ENCODE measurements at regions not wholly inside any gene's neighbourhood (a gene's known extent, or its start where the extent isn't known, plus 50 kb on each side); places are given as distances from the start of the nearest gene placed in this dataset.

DNA sequence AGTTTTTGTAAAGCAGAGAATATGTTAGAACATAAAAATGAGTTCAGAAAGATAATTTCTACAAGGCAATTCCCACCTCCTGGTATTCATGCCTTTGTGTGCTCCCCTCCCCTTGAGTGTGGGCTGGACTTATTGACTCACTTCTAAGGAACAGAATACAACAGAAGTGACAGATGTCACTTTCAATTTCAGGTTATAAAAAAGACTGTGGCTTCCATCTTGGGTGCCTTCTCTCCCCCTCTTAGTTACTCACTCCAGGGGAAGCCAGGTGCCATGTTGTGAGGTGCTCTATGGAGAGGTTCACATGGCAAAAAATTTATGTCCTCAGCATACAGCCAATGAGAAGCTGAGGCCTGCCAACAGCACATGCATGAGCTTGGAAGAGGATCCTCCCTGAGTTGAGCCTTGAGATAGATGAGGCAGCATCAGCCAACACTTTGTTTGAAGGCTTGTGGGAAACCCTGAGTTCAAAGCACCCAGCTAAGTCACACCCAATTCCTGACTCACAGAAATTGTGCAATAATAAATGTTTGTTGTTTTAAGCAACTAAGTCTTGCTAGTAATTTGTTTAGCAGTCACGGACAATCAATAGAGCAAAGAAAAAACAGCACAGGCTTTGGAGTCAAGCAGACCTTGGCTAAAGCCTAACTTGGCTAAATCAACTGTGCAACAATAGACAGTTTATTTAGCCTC lies 73.5 kb upstream of the NGF start:
- Histone ChIP-seq H3K56ac (ENCODE audit: insufficient read length, low read depth, low read length) (no peak overlapping the region), H3K14ac (ENCODE audit: insufficient read depth, low read length) (no peak overlapping the region), H3K23ac (ENCODE audit: insufficient read length, low read depth, low read length) (no peak overlapping the region), H3K4ac (ENCODE audit: low read depth, low read length) (no peak overlapping the region), H3K9ac (ENCODE audit: extremely low read depth, insufficient read length, low read length) (no peak overlapping the region), H2BK120ac (ENCODE audit: low read depth, low read length, poor library complexity, severe bottlenecking) (no peak overlapping the region), H2BK12ac (ENCODE audit: insufficient read length, low read depth, low read length) (no peak overlapping the region), H4K8ac (replicated peaks; ENCODE audit: insufficient read length, low read depth, low read length) (no peak overlapping the region), H3K18ac (ENCODE audit: insufficient read length, low read depth, low read length) (no peak overlapping the region), H3K4me1 (ENCODE audit: insufficient read depth, low read length) (no peaks in the 10 kb centered on the region), H3K4me2 (ENCODE audit: insufficient read depth, insufficient read length, low read length) (no peak overlapping the region), H3K27me3 (ENCODE audit: insufficient read depth, low read length) (no peaks in the 10 kb centered on the region), H2BK20ac (ENCODE audit: low read depth, low read length, poor library complexity, severe bottlenecking) (no peak overlapping the region), H2AK5ac (ENCODE audit: insufficient read length, low read length) (no peak overlapping the region), H3K9me3 (ENCODE audit: control insufficient read depth, low read depth, low read length) (no peaks in the 10 kb centered on the region), H3K79me1 (ENCODE audit: insufficient read depth, low read depth, low read length, poor library complexity, severe bottlenecking) (no peaks in the 10 kb centered on the region), H3T11ph (ENCODE audit: low read length) (no peak overlapping the region), H4K91ac (ENCODE audit: insufficient read length, low read depth, low read length) (no peak overlapping the region), H2BK15ac (ENCODE audit: low read depth, low read length) (no peak overlapping the region), H2AFZ (ENCODE audit: low read length) (no peak overlapping the region), H3K23me2 (ENCODE audit: insufficient read length, low read depth, low read length, poor library complexity, severe bottlenecking) (no peaks in the 10 kb centered on the region), H4K20me1 (ENCODE audit: control insufficient read depth, insufficient read depth, insufficient read length) (no peaks in the 10 kb centered on the region), H3K27ac (ENCODE audit: insufficient read length, low read depth, low read length) (no peak overlapping the region), H3K79me2 (ENCODE audit: insufficient read depth, low read length) (no peaks in the 10 kb centered on the region), H4K5ac (ENCODE audit: insufficient read length, low read depth, low read length) (no peak overlapping the region), H2BK5ac (ENCODE audit: insufficient read length, low read length) (no peak overlapping the region)
- peaks cover 0 to 5% of the 10 kb centered on the region in 2 experiments; a peak in 4 of 5 replicates for H3K9me3 Mint-ChIP-seq
- H3K27ac Mint-ChIP-seq, result no peak overlapping the region
- no CpG with 5 or more reads among the region's 1 CpG for WGBS (ENCODE audit: extremely low coverage, insufficient read length, low lambda C conversion rate)
- TF ChIP-seq, protein P1, sequence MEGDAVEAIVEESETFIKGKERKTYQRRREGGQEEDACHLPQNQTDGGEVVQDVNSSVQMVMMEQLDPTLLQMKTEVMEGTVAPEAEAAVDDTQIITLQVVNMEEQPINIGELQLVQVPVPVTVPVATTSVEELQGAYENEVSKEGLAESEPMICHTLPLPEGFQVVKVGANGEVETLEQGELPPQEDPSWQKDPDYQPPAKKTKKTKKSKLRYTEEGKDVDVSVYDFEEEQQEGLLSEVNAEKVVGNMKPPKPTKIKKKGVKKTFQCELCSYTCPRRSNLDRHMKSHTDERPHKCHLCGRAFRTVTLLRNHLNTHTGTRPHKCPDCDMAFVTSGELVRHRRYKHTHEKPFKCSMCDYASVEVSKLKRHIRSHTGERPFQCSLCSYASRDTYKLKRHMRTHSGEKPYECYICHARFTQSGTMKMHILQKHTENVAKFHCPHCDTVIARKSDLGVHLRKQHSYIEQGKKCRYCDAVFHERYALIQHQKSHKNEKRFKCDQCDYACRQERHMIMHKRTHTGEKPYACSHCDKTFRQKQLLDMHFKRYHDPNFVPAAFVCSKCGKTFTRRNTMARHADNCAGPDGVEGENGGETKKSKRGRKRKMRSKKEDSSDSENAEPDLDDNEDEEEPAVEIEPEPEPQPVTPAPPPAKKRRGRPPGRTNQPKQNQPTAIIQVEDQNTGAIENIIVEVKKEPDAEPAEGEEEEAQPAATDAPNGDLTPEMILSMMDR (conservative IDR thresholded peaks at IDR 0.05), result no peak
- peaks cover 1% of the 10 kb centered on the region; the same call in 1 of the 2 replicates for H3K27me3 Mint-ChIP-seq (ENCODE audit: low read depth)
- H3K4me1 Mint-ChIP-seq, result peaks cover 6% of the 10 kb centered on the region in 2 experiments
- DNase-seq, result no peak
- H3K36me3 Mint-ChIP-seq (ENCODE audit: insufficient read depth in 1 of 3, low read depth in 3 of 3), result peaks cover 0 to 1% (median 0%) of the 10 kb centered on the region in 3 experiments; a peak in 1 of 7 replicates
- H3K4me3 Mint-ChIP-seq, result no peak overlapping the region

Measured in H9 (cell line).